Keratinocyte (primary cell): ENCODE measurements at regions not wholly inside any gene's neighbourhood (a gene's known extent, or its start where the extent isn't known, plus 50 kb on each side); places are given as distances from the start of the nearest gene placed in this dataset.

Experiments
- EZH2 ChIP-seq: IDR thresholded peaks from one replicate; pipeline ENCODE4 v1.6.1; 2012; ENCODE audit warnings: inconsistent platforms, mild to moderate bottlenecking, low read length, moderate library complexity
- TF ChIP-seq, protein P1 (sequence below), 3 experiments: IDR thresholded peaks in 1 of 3; conservative IDR thresholded peaks in 1 of 3; optimal IDR thresholded peaks in 1 of 3; 2 replicates in 2 of 3; 3 replicates in 1 of 3; pipeline versions ENCODE3 to v1.5.1; 2011; ENCODE audit warnings: low read length in 3 of 3, mild to moderate bottlenecking in 3 of 3, moderate library complexity in 2 of 3, control low read depth in 1 of 3, inconsistent platforms in 1 of 3; ENCODE audit not compliant: insufficient read depth in 2 of 3; ENCODE audit errors: extremely low read depth in 1 of 3

DNA sequence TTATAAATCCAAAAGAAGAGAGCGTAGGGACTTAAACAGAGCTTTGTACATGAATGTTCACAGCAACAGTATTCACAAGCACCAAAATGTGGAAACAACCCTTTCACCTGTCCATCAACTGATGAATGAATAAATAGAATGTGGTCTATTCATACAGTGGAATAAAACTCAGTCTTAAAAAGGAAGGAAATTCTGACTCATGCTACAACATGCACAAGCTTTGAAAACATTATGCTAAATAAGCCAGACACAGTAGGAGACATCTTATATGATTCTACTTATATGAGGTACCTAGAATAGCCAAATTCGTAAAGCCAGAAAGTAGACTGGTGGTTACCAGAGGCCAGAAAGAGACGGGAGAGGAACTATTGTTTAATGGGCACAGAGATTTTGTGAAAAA, 74.3 kb downstream of the SHANK2 start:
- TF ChIP-seq, protein P1, sequence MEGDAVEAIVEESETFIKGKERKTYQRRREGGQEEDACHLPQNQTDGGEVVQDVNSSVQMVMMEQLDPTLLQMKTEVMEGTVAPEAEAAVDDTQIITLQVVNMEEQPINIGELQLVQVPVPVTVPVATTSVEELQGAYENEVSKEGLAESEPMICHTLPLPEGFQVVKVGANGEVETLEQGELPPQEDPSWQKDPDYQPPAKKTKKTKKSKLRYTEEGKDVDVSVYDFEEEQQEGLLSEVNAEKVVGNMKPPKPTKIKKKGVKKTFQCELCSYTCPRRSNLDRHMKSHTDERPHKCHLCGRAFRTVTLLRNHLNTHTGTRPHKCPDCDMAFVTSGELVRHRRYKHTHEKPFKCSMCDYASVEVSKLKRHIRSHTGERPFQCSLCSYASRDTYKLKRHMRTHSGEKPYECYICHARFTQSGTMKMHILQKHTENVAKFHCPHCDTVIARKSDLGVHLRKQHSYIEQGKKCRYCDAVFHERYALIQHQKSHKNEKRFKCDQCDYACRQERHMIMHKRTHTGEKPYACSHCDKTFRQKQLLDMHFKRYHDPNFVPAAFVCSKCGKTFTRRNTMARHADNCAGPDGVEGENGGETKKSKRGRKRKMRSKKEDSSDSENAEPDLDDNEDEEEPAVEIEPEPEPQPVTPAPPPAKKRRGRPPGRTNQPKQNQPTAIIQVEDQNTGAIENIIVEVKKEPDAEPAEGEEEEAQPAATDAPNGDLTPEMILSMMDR (optimal IDR thresholded peaks at IDR 0.05 in 1 of 3, IDR thresholded peaks at IDR 0.05 in 1 of 3, conservative IDR thresholded peaks at IDR 0.05 in 1 of 3; ENCODE audit: extremely low read depth in 1 of 3, insufficient read depth in 2 of 3, low read length in 3 of 3), result no peak
- TF ChIP-seq EZH2, result no peak
